K562 (cell line): ENCODE measurements at regions not wholly inside any gene's neighbourhood (a gene's known extent, or its start where the extent isn't known, plus 50 kb on each side); places are given as distances from the start of the nearest gene placed in this dataset.

ENCODE experiments used
- ATAC-seq: fragments of 200-7000 bp; cut with Tn5 transposase; 3 replicates; pipeline ENCODE4 v1.9.1; 2020; ENCODE audit warnings: moderate library complexity
- BruUV-seq: library from RNA; stranded (reverse); fragments of 400-500 nt; replicated peaks from 2 replicates; lab custom pipeline; 2021; lab: Mats Ljungman, UMichigan
- CTCF ChIA-PET: fragments of 300-600 bp; formaldehyde crosslinking; extraction: SDS; loops from one replicate; lab custom pipeline; 2021; ENCODE audit warnings: low intra/inter-chr PET ratio; lab: Yijun Ruan, JAX
- POLR2A ChIA-PET: fragments of 300-600, 350-650 bp; sonication (Branson Sonifier 250); formaldehyde crosslinking; extraction: SDS; loops from one replicate; lab custom pipeline; 2021; ENCODE audit warnings: antibody characterized with exemption, inconsistent platforms; lab: Yijun Ruan, JAX
- DNase-seq, 4 experiments: peaks; one replicate each; pipeline versions ENCODE4 v3.0.0 to v3.0.0-alpha.2; 2011 to 2018; ENCODE audit warnings: low spot score in 3 of 4, mixed read lengths in 3 of 4; ENCODE audit errors: extremely low read depth in 1 of 4
- FAIRE-seq: peaks from 2 replicates; lab custom pipeline; 2011; peaks lifted over from hg19 to GRCh38; lab: Jason Lieb, UNC
- H2AFZ ChIP-seq: 2 replicates; pipeline ENCODE4 v1.6.0; 2011; ENCODE audit warnings: low read depth, low read length, control low read depth, inconsistent platforms
- H3K27ac ChIP-seq: fragments of 200-600 bp; 3 replicates; pipeline ENCODE4 v1.8.0; 2011; ENCODE audit warnings: low read depth, mild to moderate bottlenecking, control low read depth, inconsistent platforms, low read length, moderate library complexity, mixed read lengths; ENCODE audit errors: extremely low read depth
- H3K27me3 ChIP-seq, 2 experiments: fragments of 300-600 bp in 1 of 2; 2 replicates in 1 of 2; 3 replicates in 1 of 2; pipeline versions ENCODE4 v1.6.0 to v1.8.0; 2011; ENCODE audit warnings: inconsistent platforms in 2 of 2, low read length in 2 of 2, mild to moderate bottlenecking in 1 of 2, mixed read lengths in 1 of 2, moderate library complexity in 1 of 2; ENCODE audit not compliant: control insufficient read depth in 2 of 2, insufficient read depth in 2 of 2
- H3K36me3 ChIP-seq: fragments of 300-600 bp; 3 replicates; pipeline ENCODE4 v1.8.0; 2011; ENCODE audit warnings: mild to moderate bottlenecking, low read length, inconsistent platforms; ENCODE audit not compliant: control insufficient read depth, insufficient read depth
- H3K4me1 ChIP-seq, 2 experiments: fragments of 200-600 bp in 1 of 2; replicated peaks in 1 of 2; 2 replicates in 1 of 2; 3 replicates in 1 of 2; pipeline versions ENCODE4 v1.5.1 to v1.8.0; 2011; ENCODE audit warnings: inconsistent platforms in 2 of 2, low read length in 2 of 2, mild to moderate bottlenecking in 1 of 2, mixed read lengths in 1 of 2, moderate library complexity in 1 of 2; ENCODE audit not compliant: control insufficient read depth in 2 of 2, insufficient read depth in 2 of 2
- H3K4me2 ChIP-seq: 2 replicates; pipeline ENCODE4 v1.6.1; 2011; ENCODE audit warnings: low read length, control low read depth, inconsistent platforms, mixed read lengths; ENCODE audit not compliant: insufficient read depth
- H3K4me3 ChIP-seq: fragments of 200-600 bp; sonication (generic), shearing (Covaris generic); 2 replicates; pipeline ENCODE4 v1.5.1; 2016; ENCODE audit warnings: control low read depth, inconsistent platforms
- H3K79me2 ChIP-seq: fragments of 200-600 bp; 3 replicates; pipeline ENCODE4 v1.8.0; 2011; ENCODE audit warnings: low read length, inconsistent platforms; ENCODE audit not compliant: control insufficient read depth, insufficient read depth
- H3K9ac ChIP-seq, 2 experiments: 2 replicates each; pipeline versions ENCODE4 v1.6.0 to v1.6.1; 2011; ENCODE audit warnings: low read depth in 2 of 2, low read length in 2 of 2, control low read depth in 1 of 2, inconsistent platforms in 1 of 2, mild to moderate bottlenecking in 1 of 2, mixed read lengths in 1 of 2; ENCODE audit not compliant: insufficient read depth in 1 of 2
- H3K9me1 ChIP-seq: one replicate; pipeline ENCODE4 v1.6.0; 2011; ENCODE audit warnings: inconsistent platforms, mild to moderate bottlenecking, low read length, moderate library complexity; ENCODE audit not compliant: control insufficient read depth, insufficient read depth
- H3K9me3 ChIP-seq: replicated peaks from 2 replicates; pipeline ENCODE4 v1.5.1; 2011; ENCODE audit warnings: low read depth, low read length, inconsistent platforms; ENCODE audit not compliant: control insufficient read depth, insufficient read depth
- H4K20me1 ChIP-seq: replicated peaks from 2 replicates; pipeline ENCODE4 v1.6.1; 2011; ENCODE audit warnings: low read length, inconsistent platforms, mixed read lengths; ENCODE audit not compliant: control insufficient read depth, insufficient read depth
- CHD2 ChIP-seq: IDR thresholded peaks from 2 replicates; pipeline ENCODE4 v1.6.1; 2011; ENCODE audit warnings: low read depth, low read length
- COPS2 ChIP-seq: fragments of 450-650 bp; conservative IDR thresholded peaks from 2 replicates; pipeline ENCODE4 v1.6.1; 2016; ENCODE audit warnings: mild to moderate bottlenecking, moderate library complexity
- ELF2 ChIP-seq: fragments of 250-450 bp; sonication (Bioruptor Pico); IDR thresholded peaks from 2 replicates; pipeline ENCODE4 v1.5.0; 2021; ENCODE audit warnings: mild to moderate bottlenecking
- FOSL1 ChIP-seq: fragments of 200-800 bp; sonication (Bioruptor generic); conservative IDR thresholded peaks from 2 replicates; pipeline ENCODE4 v1.6.1; 2016; ENCODE audit warnings: missing genetic modification characterization, missing compliant biosample characterization
- GABPB1 ChIP-seq: sonication (generic); formaldehyde crosslinking; IDR thresholded peaks from 2 replicates; pipeline ENCODE4 v1.8.0; 2022; ENCODE audit warnings: mild to moderate bottlenecking, missing genetic modification reagents
- HDAC2 ChIP-seq: fragments of 450-650 bp; IDR thresholded peaks from 2 replicates; pipeline ENCODE4 v1.6.1; 2016; ENCODE audit warnings: mild to moderate bottlenecking
- KDM5B ChIP-seq: fragments of 200-600 bp; sonication (generic); IDR thresholded peaks from 2 replicates; pipeline ENCODE4 v1.6.1; 2012; ENCODE audit warnings: low read depth, mild to moderate bottlenecking, moderate library complexity, low read length, control low read depth, inconsistent platforms; ENCODE audit not compliant: insufficient replicate concordance
- PRMT5 ChIP-seq: sonication (generic); formaldehyde crosslinking; IDR thresholded peaks from 2 replicates; pipeline ENCODE4 v1.5.0; 2020; ENCODE audit warnings: missing genetic modification reagents
- RBM25 ChIP-seq: fragments of 200-400 bp; formaldehyde crosslinking; IDR thresholded peaks from 2 replicates; pipeline ENCODE4 v1.6.1; 2018; ENCODE audit warnings: low read length, low read depth, moderate library complexity; ENCODE audit not compliant: severe bottlenecking
- SRSF1 ChIP-seq: fragments of 200-400 bp; formaldehyde crosslinking; IDR thresholded peaks from 2 replicates; pipeline ENCODE4 v1.6.1; 2017; ENCODE audit warnings: mild to moderate bottlenecking, low read depth, low read length, moderate library complexity
- TCF7 ChIP-seq: sonication (generic); IDR thresholded peaks from 2 replicates; pipeline ENCODE4 v1.6.1; 2016; ENCODE audit warnings: antibody characterized with exemption, borderline replicate concordance
- ZKSCAN8 ChIP-seq: fragments of 200-800 bp; sonication (Bioruptor generic); IDR thresholded peaks from 2 replicates; pipeline ENCODE4 v1.6.1; 2016; ENCODE audit warnings: missing genetic modification characterization, missing compliant biosample characterization
- WGBS: fragments of 100-300 bp; shearing (Covaris generic); methylation state at CpG from one replicate; pipeline ENCODE4 v1.1.6; 2016; ENCODE audit warnings: low coverage, mixed read lengths; ENCODE audit not compliant: insufficient coverage; ENCODE audit errors: missing lambda C conversion rate; 5-methylcytosine and 5-hydroxymethylcytosine counted together
- in situ Hi-C: fragments of 300-500 bp; cut with MboI; formaldehyde crosslinking; loops from 4 replicates; pipeline ENCODE4 v1.15.0; 2018; ENCODE audit warnings: inconsistent platforms, mixed read lengths
- intact Hi-C: fragments of 100-400 bp; cut with micrococcal nuclease; formaldehyde crosslinking; loops from 2 replicates; pipeline ENCODE4 v1.14.2; 2022
- TF ChIP-seq, protein P1 (sequence below): fragments of 450-650 bp; formaldehyde crosslinking; IDR thresholded peaks from 2 replicates; pipeline ENCODE4 v1.4.0; 2022; ENCODE audit warnings: missing genetic modification characterization
- TF ChIP-seq, protein P2 (sequence below): fragments of 450-650 bp; IDR thresholded peaks from 2 replicates; pipeline ENCODE4 v1.6.1; 2017; ENCODE audit warnings: antibody characterized with exemption
- TF ChIP-seq, protein P3 (sequence below): fragments of 250-450 bp; sonication (Bioruptor Pico); IDR thresholded peaks from 2 replicates; pipeline ENCODE4 v1.5.0; 2021; ENCODE audit warnings: mild to moderate bottlenecking, borderline replicate concordance

DNA sequence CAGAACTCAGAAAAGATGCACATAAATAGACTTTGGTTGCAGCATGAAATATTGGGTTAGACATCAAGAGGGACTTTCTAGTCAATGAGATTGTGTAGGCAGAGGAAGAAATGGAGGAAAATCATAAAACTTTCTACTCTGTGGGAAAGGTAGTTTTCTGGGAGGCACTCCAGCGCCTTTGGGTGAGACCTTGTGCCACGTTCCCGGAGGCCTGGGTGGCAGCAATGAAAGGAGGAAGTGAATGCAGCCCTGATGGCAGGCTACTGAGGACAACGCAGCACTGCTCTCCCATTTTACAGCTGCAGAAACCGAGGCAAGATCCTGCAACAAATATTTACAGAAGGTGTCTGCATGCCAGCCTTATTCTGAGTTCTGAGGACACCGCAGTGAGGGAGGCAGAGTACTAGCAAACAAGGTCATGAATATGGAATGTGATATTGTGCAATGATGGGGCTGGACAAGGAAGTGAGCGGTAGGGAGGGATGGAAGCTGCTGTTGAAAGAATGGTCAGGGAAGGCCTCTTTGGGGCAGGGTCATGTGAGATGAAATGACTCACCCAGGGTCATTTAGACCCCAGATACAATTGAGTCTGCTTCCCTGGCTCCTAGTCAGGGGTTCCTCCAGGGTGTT is 159.1 kb downstream of the TFAP2C start (continued):
- TF ChIP-seq FOSL1 (tag) (0 out of 2 replicates have a peak, but pooled peaks have one; percentile 22), TCF7 (no peak), COPS2 (no peak), RBM25 (peak; percentile 39), ELF2 (CRISPR knock-in tag) (no peak), KDM5B (no peak)

DNA sequence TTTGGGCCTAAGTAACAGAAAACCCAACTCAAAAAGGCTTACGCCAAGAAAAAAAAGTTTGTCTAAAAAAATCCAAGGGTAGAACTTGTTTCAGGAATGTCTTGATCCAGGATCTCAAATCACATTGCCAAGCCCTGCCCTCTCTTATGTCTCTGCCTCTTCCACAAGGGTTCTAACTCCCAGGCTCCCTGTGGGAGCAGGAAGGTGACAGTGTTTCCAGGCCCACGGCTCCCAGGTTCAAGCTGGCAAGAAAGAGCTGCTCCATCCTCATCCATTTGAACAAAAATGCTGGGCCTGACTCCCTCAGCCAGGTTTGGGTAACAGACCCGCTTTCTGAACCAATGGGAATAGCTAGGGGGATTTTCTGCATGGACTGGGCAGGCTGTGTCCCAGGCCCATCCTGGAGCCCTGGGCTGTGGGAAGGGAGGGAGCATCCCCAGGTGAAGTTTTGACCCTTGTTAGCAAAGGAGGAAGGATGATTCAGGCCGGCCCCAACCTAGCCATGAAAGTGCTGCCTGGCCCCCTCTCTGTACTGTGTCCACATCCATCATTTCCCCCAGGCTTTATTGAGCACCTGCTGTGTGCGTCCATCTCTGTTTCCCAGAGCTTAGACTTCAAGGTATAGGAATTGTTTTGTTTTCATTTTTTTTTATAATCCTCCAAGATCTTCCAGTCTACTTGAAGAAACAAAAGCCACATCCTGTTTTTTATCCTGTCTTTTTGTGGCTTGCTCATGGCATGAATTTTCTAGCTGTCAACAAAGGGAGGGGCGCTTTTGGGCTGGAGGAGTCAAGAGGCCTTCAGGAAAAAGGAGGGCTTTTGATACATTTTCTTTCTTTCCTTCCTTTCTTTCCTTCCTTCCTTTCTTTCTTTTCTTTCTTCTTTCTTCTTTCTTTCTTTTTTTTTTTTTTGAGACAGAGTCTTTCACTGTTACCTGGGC is 159.8 kb downstream of the TFAP2C start:
- H3K9ac ChIP-seq: no peak overlapping the region
- H3K4me1 ChIP-seq: no peaks in the 10 kb centered on the region
- FAIRE-seq (no peak), DNase-seq (no peak), ATAC-seq (no peak)
- in situ Hi-C loops: no loop called here
- H3K9me3 ChIP-seq: no peaks in the 10 kb centered on the region
- H2AFZ ChIP-seq: no peak overlapping the region
- no peak overlapping the region for H3K4me2 ChIP-seq
- ChIA-PET POLR2A (no interaction called here), CTCF (no interaction called here)
- H3K9me1 ChIP-seq: no peaks in the 10 kb centered on the region
- no TSS peak for BruUV-seq
- H3K27ac ChIP-seq: no peak overlapping the region
- peaks cover 7 to 12% of the 10 kb centered on the region in 2 experiments; a peak in 4 of 5 replicates for H3K27me3 ChIP-seq
- intact Hi-C loops: no loop called here
- no peak overlapping the region for H3K4me3 ChIP-seq
- 0% methylated on average over 6 of the region's 6 CpGs for WGBS
- no peaks in the 10 kb centered on the region for H4K20me1 ChIP-seq
- no peaks in the 10 kb centered on the region for H3K36me3 ChIP-seq
- no peaks in the 10 kb centered on the region for H3K79me2 ChIP-seq
- no peak for TF ChIP-seq CHD2
- peak; percentile 42; the same call in 1 of the 2 replicates for TF ChIP-seq ZKSCAN8
- TF ChIP-seq PRMT5 (CRISPR knock-in tag): no peak
- TF ChIP-seq, protein P1, sequence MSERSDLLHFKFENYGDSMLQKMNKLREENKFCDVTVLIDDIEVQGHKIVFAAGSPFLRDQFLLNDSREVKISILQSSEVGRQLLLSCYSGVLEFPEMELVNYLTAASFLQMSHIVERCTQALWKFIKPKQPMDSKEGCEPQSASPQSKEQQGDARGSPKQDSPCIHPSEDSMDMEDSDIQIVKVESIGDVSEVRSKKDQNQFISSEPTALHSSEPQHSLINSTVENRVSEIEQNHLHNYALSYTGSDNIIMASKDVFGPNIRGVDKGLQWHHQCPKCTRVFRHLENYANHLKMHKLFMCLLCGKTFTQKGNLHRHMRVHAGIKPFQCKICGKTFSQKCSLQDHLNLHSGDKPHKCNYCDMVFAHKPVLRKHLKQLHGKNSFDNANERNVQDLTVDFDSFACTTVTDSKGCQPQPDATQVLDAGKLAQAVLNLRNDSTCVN (CRISPR knock-in tag): no peak
- TF ChIP-seq COPS2: no peak
- TF ChIP-seq, protein P2, sequence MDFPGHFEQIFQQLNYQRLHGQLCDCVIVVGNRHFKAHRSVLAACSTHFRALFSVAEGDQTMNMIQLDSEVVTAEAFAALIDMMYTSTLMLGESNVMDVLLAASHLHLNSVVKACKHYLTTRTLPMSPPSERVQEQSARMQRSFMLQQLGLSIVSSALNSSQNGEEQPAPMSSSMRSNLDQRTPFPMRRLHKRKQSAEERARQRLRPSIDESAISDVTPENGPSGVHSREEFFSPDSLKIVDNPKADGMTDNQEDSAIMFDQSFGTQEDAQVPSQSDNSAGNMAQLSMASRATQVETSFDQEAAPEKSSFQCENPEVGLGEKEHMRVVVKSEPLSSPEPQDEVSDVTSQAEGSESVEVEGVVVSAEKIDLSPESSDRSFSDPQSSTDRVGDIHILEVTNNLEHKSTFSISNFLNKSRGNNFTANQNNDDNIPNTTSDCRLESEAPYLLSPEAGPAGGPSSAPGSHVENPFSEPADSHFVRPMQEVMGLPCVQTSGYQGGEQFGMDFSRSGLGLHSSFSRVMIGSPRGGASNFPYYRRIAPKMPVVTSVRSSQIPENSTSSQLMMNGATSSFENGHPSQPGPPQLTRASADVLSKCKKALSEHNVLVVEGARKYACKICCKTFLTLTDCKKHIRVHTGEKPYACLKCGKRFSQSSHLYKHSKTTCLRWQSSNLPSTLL: no peak
- TF ChIP-seq SRSF1: no peak
- TF ChIP-seq, protein P3, sequence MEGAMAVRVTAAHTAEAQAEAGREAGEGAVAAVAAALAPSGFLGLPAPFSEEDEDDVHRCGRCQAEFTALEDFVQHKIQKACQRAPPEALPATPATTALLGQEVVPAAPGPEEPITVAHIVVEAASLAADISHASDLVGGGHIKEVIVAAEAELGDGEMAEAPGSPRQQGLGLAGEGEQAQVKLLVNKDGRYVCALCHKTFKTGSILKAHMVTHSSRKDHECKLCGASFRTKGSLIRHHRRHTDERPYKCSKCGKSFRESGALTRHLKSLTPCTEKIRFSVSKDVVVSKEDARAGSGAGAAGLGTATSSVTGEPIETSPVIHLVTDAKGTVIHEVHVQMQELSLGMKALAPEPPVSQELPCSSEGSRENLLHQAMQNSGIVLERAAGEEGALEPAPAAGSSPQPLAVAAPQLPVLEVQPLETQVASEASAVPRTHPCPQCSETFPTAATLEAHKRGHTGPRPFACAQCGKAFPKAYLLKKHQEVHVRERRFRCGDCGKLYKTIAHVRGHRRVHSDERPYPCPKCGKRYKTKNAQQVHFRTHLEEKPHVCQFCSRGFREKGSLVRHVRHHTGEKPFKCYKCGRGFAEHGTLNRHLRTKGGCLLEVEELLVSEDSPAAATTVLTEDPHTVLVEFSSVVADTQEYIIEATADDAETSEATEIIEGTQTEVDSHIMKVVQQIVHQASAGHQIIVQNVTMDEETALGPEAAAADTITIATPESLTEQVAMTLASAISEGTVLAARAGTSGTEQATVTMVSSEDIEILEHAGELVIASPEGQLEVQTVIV (CRISPR knock-in tag): no peak
- TF ChIP-seq HDAC2: no peak
- TF ChIP-seq GABPB1 (CRISPR knock-in tag): no peak
